Lung (tissue), 11 donors: ENCODE measurements at regions not wholly inside any gene's neighbourhood (a gene's known extent, or its start where the extent isn't known, plus 50 kb on each side); places are given as distances from the start of the nearest gene placed in this dataset.
"Not testable (repeated sequence)": the region's sequence is repeated elsewhere in the genome, so short reads cannot be mapped to it uniquely, and the experiment has no call there.

Experiments
- ATAC-seq: fragments of 200-7000 bp; cut with Tn5 transposase; one replicate; pipeline ENCODE4 v1.9.1; 2020; ENCODE audit warnings: moderate number of reproducible peaks; ENCODE audit not compliant: insufficient read depth, low FRiP score
- DNase-seq, 3 donors: peaks; one replicate each; pipeline ENCODE4 v3.0.0-alpha.2; 2013 to 2017
- H3K27ac ChIP-seq, 2 donors: one replicate each; pipeline ENCODE4 v1.5.1; 2013; ENCODE audit warnings: mild to moderate bottlenecking in 2 of 2, moderate library complexity in 2 of 2, control low read depth in 1 of 2, inconsistent platforms in 1 of 2, low read depth in 1 of 2, low read length in 1 of 2
- H3K27me3 ChIP-seq, 3 donors: one replicate each; pipeline ENCODE4 v1.5.1; 2013; ENCODE audit warnings: low read length in 2 of 3; ENCODE audit not compliant: control insufficient read depth in 3 of 3, insufficient read depth in 3 of 3
- H3K36me3 ChIP-seq, 4 donors: one replicate each; pipeline ENCODE4 v1.5.1; 2013; ENCODE audit warnings: low read length in 4 of 4, mild to moderate bottlenecking in 1 of 4, moderate library complexity in 1 of 4; ENCODE audit not compliant: control insufficient read depth in 4 of 4, insufficient read depth in 4 of 4
- H3K4me1 ChIP-seq, 5 donors: one replicate each; pipeline ENCODE4 v1.5.1; 2013; ENCODE audit warnings: low read length in 5 of 5, mild to moderate bottlenecking in 2 of 5, moderate library complexity in 1 of 5; ENCODE audit not compliant: control insufficient read depth in 5 of 5, insufficient read depth in 5 of 5
- H3K4me3 ChIP-seq: one replicate; pipeline ENCODE4 v1.5.1; 2013; ENCODE audit warnings: mild to moderate bottlenecking, control low read depth, moderate library complexity
- H3K9ac ChIP-seq, 2 donors: one replicate each; pipeline ENCODE4 v1.5.1; 2013; ENCODE audit warnings: low read length in 2 of 2, control low read depth in 1 of 2; ENCODE audit not compliant: insufficient read depth in 1 of 2
- H3K9me3 ChIP-seq, 4 donors: one replicate each; pipeline ENCODE4 v1.5.1; 2013; ENCODE audit warnings: low read length in 3 of 4, mild to moderate bottlenecking in 1 of 4, moderate library complexity in 1 of 4; ENCODE audit not compliant: control insufficient read depth in 4 of 4, insufficient read depth in 3 of 4
- WGBS, 2 donors: extraction: QIAGEN DNeasy Blood & Tissue Kit; methylation state at CpG; one replicate each; pipeline ENCODE4 v1.1.7; 2013; 5-methylcytosine and 5-hydroxymethylcytosine counted together
- TF ChIP-seq, protein P1 (sequence below): IDR thresholded peaks from 2 replicates; pipeline ENCODE4 v1.5.1; 2012; ENCODE audit warnings: mild to moderate bottlenecking; ENCODE audit errors: control extremely low read depth, extremely low read depth
- donor health status: control.
- donor health status: control.
- donor health status: Bipolar disorder and iron deficiency.
- donor health status: healthy.
- donor health status: DM: yes; HTN: yes; CAD: no.

DNA sequence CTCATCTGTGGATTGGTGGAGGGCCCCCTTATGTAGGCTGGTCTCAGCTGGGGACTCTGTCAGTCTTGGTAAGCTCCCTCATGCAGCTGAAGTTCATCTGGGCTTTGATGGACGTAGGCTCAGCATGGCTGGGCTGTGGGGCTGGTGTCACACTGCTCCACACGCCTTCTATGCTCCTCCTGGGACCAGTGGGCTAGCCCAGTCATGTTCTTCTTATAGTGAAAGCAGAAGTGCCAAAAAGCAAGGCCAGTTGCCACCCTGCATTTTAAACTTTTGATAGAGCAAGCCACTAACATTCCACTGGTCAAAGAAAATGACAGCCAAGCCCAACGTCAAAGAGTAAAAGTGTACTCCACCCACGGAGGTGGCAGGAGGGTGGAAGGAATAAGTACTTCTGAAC lies 165.5 kb downstream of the MEX3B start:
- Histone ChIP-seq H3K27me3 (no peaks in the 10 kb centered on the region), H3K27ac (no peak overlapping the region), H3K4me3 (no peak overlapping the region), H3K9ac (no peak overlapping the region), H3K4me1 (peaks cover 0 to 18% (median 0%) of the 10 kb centered on the region in 5 donors), H3K9me3 (no peaks in the 10 kb centered on the region), H3K36me3 (no peaks in the 10 kb centered on the region)
- 66 to 86% methylated on average over 4 of the region's 4 CpGs for WGBS, 2 donors
- no peak for ATAC-seq
- TF ChIP-seq, protein P1, sequence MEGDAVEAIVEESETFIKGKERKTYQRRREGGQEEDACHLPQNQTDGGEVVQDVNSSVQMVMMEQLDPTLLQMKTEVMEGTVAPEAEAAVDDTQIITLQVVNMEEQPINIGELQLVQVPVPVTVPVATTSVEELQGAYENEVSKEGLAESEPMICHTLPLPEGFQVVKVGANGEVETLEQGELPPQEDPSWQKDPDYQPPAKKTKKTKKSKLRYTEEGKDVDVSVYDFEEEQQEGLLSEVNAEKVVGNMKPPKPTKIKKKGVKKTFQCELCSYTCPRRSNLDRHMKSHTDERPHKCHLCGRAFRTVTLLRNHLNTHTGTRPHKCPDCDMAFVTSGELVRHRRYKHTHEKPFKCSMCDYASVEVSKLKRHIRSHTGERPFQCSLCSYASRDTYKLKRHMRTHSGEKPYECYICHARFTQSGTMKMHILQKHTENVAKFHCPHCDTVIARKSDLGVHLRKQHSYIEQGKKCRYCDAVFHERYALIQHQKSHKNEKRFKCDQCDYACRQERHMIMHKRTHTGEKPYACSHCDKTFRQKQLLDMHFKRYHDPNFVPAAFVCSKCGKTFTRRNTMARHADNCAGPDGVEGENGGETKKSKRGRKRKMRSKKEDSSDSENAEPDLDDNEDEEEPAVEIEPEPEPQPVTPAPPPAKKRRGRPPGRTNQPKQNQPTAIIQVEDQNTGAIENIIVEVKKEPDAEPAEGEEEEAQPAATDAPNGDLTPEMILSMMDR: no peak
- no peak for DNase-seq

- H3K9me3 ChIP-seq, DNase-seq, H3K27me3 ChIP-seq, H3K4me1 ChIP-seq, H3K4me3 ChIP-seq, H3K9ac ChIP-seq, H3K27ac ChIP-seq, ATAC-seq, H3K36me3 ChIP-seq: not testable (repeated sequence)
- WGBS, 2 donors: 91 to 93% methylated on average over 1 of the region's 1 CpG
Observed at GRCh38 chr15:81875717-81876116, 170.1 kb downstream of the MEX3B start.

GRCh38 chr15:81870746-81871106 lies 175.1 kb downstream of the MEX3B start:
- not testable (repeated sequence) for DNase-seq, H3K27ac ChIP-seq, ATAC-seq, H3K9me3 ChIP-seq, H3K4me1 ChIP-seq, H3K36me3 ChIP-seq, H3K9ac ChIP-seq, H3K27me3 ChIP-seq, H3K4me3 ChIP-seq
- WGBS, 2 donors: 91 to 97% methylated on average over 16 to 23 of the region's 29 CpGs

GRCh38 chr15:81870062-81870745 lies 175.6 kb downstream of the MEX3B start:
- not testable (repeated sequence) for H3K36me3 ChIP-seq, H3K4me1 ChIP-seq, ATAC-seq, H3K27me3 ChIP-seq, H3K27ac ChIP-seq, H3K4me3 ChIP-seq, H3K9me3 ChIP-seq, H3K9ac ChIP-seq, DNase-seq
- WGBS, 2 donors: 86 to 94% methylated on average over 16 of the region's 16 CpGs

DNA sequence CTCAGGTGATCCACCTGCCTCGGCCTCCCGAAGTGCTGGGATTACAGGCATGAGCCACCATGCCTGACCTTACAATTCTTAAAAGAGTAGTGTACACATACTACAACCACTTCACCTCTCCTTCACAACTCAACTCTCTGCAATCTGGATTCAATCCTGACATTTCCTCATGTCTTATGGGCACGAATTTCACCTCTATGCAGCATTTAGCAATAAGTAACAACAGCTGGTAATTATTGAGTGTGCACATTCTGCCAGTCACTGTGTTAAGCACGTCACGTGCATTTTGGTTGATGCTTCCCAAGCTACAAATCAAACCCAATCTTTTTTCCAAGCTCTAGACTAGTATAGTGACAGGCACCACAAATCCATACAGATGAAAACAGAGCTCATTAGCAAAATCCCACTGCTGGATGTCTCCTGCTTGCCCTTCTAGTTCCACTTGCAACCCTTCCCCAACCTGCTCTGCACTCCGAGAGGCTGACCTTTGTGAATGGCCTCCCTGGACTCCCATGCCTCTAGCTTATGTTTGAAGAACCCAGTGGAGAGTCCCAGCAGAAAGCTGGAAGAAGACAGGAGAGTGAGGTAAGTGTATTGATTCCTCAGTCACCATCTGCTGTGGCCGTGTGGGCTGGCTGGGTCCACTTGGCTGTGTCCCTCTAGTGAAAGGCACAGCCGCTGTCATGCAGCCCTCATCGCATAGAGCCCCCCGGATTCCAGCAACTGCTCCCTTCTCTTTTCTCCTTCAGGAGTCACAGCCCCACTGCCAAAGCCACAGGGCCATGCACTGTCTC lies 176.5 kb downstream of the MEX3B start:
- Histone ChIP-seq H3K9me3 (no peaks in the 10 kb centered on the region), H3K4me3 (no peak overlapping the region), H3K36me3 (no peaks in the 10 kb centered on the region), H3K9ac (no peak overlapping the region), H3K27me3 (no peaks in the 10 kb centered on the region), H3K4me1 (no peaks in the 10 kb centered on the region), H3K27ac (no peak overlapping the region)
- DNase-seq (no peak), ATAC-seq (no peak)
- TF ChIP-seq, protein P1: no peak
- 79 to 90% methylated on average over 10 of the region's 10 CpGs for WGBS, 2 donors
